Neutrophil (primary cell): ENCODE measurements at regions not wholly inside any gene's neighbourhood (a gene's known extent, or its start where the extent isn't known, plus 50 kb on each side); places are given as distances from the start of the nearest gene placed in this dataset.

Source experiments
- H3K27ac ChIP-seq: fragments of 200-600 bp; sonication (generic); 2 replicates; pipeline ENCODE4 v1.5.1; 2016; ENCODE audit warnings: mild to moderate bottlenecking, moderate library complexity
- H3K27me3 ChIP-seq: fragments of 200-600 bp; sonication (generic); 2 replicates; pipeline ENCODE4 v1.6.0; 2016; ENCODE audit warnings: mild to moderate bottlenecking
- H3K36me3 ChIP-seq: fragments of 200-600 bp; sonication (generic); 2 replicates; pipeline ENCODE4 v1.5.1; 2017
- H3K4me1 ChIP-seq, 2 experiments: fragments of 200-600 bp in 1 of 2; sonication (generic) in 1 of 2; 1 replicate in 1 of 2; 2 replicates in 1 of 2; pipeline versions ENCODE4 v1.5.1 to v1.6.1; 2013 to 2016; ENCODE audit warnings: low read depth in 1 of 2, low read length in 1 of 2, mild to moderate bottlenecking in 1 of 2, moderate library complexity in 1 of 2; ENCODE audit not compliant: control insufficient read depth in 1 of 2, insufficient read depth in 1 of 2
- H3K4me3 ChIP-seq, 2 experiments: fragments of 200-600 bp in 1 of 2; sonication (generic) in 1 of 2; 1 replicate in 1 of 2; 2 replicates in 1 of 2; pipeline ENCODE4 v1.5.1; 2013 to 2016; ENCODE audit warnings: low read depth in 1 of 2, low read length in 1 of 2, mild to moderate bottlenecking in 1 of 2, moderate library complexity in 1 of 2
- H3K9me3 ChIP-seq: fragments of 200-600 bp; sonication (generic); 2 replicates; pipeline ENCODE4 v1.5.1; 2016
- CTCF ChIP-seq: fragments of 200-600 bp; sonication (generic); IDR thresholded peaks from 2 replicates; pipeline ENCODE4 v1.5.1; 2016; ENCODE audit warnings: antibody characterized with exemption

DNA sequence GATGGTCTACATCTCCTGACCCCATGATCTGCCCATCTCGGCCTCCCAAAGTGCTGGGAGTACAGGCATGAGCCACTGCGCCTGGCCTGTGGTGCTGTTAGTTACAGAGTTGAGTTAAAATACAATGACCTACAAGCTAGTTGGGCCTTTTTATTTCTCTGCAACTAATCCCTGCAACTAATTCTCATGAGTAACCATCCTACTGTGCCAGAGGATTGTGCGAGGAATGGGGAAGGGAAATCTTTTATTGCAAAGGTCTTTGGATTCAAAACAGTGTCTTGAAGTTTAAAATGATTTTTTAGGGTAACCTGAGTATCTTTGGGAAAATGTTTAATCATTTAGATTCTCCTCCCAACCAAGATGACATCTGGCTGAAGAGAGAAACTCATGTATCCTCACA, 88.8 kb upstream of the RMDN2 start:
- Histone ChIP-seq H3K4me1 (peaks cover 13 to 17% of the 10 kb centered on the region in 2 experiments), H3K9me3 (no peaks in the 10 kb centered on the region), H3K36me3 (no peaks in the 10 kb centered on the region), H3K27ac (no peak overlapping the region), H3K27me3 (no peaks in the 10 kb centered on the region), H3K4me3 (no peak overlapping the region)
- TF ChIP-seq CTCF, result no peak

DNA sequence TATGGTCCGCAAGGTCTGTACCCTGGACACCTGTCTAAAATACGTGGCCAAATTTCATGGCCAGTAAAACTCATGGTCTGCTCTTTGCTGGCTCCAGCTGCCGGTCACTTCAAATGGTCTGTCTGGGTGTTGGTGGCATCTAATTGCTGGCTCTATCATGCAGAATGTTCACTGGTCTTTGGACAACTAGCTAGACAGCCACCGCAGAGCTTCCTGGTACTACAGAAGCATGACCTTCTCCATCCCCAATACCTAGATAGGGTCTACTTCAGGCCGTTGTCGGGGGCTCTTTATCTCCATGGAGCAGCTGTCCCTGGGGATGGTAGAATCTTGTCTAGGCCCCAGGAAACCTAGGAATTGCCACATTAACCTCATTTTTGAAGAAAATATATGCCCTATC, 88.4 kb upstream of the RMDN2 start:
- Histone ChIP-seq H3K4me1 (peaks cover 9 to 12% of the 10 kb centered on the region in 2 experiments), H3K36me3 (no peaks in the 10 kb centered on the region), H3K9me3 (no peaks in the 10 kb centered on the region), H3K27me3 (no peaks in the 10 kb centered on the region), H3K4me3 (no peak overlapping the region), H3K27ac (no peak overlapping the region)
- no peak for TF ChIP-seq CTCF

- Histone ChIP-seq H3K36me3 (no peaks in the 10 kb centered on the region), H3K9me3 (no peaks in the 10 kb centered on the region), H3K27ac (no peak overlapping the region), H3K4me1 (peaks cover 0 to 2% of the 10 kb centered on the region in 2 experiments), H3K4me3 (no peak overlapping the region), H3K27me3 (no peaks in the 10 kb centered on the region)
- TF ChIP-seq CTCF, result no peak
Measured at GRCh38 chr2:37837628-37838328, 87.3 kb upstream of the RMDN2 start.

- H3K4me3 ChIP-seq, result no peak overlapping the region
- no peaks in the 10 kb centered on the region for H3K36me3 ChIP-seq
- H3K27me3 ChIP-seq, result no peaks in the 10 kb centered on the region
- no peak for TF ChIP-seq CTCF
- no peak overlapping the region for H3K27ac ChIP-seq
- no peaks in the 10 kb centered on the region for H3K4me1 ChIP-seq
- H3K9me3 ChIP-seq, result no peaks in the 10 kb centered on the region
Measured at GRCh38 chr2:37838541-37839167, 86.4 kb upstream of the RMDN2 start.

GRCh38 chr2:37839991-37840390, 85.1 kb upstream of the RMDN2 start:
- no peaks in the 10 kb centered on the region for H3K36me3 ChIP-seq
- no peak for TF ChIP-seq CTCF
- no peaks in the 10 kb centered on the region for H3K4me1 ChIP-seq
- H3K9me3 ChIP-seq, result no peaks in the 10 kb centered on the region
- H3K4me3 ChIP-seq, result no peak overlapping the region
- no peak overlapping the region for H3K27ac ChIP-seq
- H3K27me3 ChIP-seq, result no peaks in the 10 kb centered on the region
